GM23248 (cell line): ENCODE measurements at regions not wholly inside any gene's neighbourhood (a gene's known extent, or its start where the extent isn't known, plus 50 kb on each side); places are given as distances from the start of the nearest gene placed in this dataset.

ENCODE experiments used
- EZH2 ChIP-seq: fragments of 200-600 bp; sonication (generic); IDR thresholded peaks from 2 replicates; pipeline ENCODE4 v1.6.1; 2018; ENCODE audit warnings: antibody characterized with exemption, mild to moderate bottlenecking; ENCODE audit not compliant: insufficient read depth, poor library complexity, severe bottlenecking
- EZH2phosphoT487 ChIP-seq: fragments of 200-600 bp; sonication (generic); IDR thresholded peaks from 2 replicates; pipeline ENCODE4 v1.6.1; 2018; ENCODE audit warnings: antibody characterized with exemption, moderate library complexity, mild to moderate bottlenecking, low read depth; ENCODE audit not compliant: insufficient read depth

- TF ChIP-seq EZH2, result no peak
- TF ChIP-seq EZH2phosphoT487, result no peak
Measured at GRCh38 chr13:73657821-73658540, 476.2 kb downstream of the KLF12 start.
